HG02884 (cell line): ENCODE measurements at regions not wholly inside any gene's neighbourhood (a gene's known extent, or its start where the extent isn't known, plus 50 kb on each side); places are given as distances from the start of the nearest gene placed in this dataset.

Experiments used
- ATAC-seq: cut with Tn5 transposase; IDR thresholded peaks from one replicate; pipeline ENCODE4 v1.9.1; 2021; ENCODE audit warnings: mild to moderate bottlenecking, moderate library complexity; ENCODE audit not compliant: unreplicated experiment

DNA sequence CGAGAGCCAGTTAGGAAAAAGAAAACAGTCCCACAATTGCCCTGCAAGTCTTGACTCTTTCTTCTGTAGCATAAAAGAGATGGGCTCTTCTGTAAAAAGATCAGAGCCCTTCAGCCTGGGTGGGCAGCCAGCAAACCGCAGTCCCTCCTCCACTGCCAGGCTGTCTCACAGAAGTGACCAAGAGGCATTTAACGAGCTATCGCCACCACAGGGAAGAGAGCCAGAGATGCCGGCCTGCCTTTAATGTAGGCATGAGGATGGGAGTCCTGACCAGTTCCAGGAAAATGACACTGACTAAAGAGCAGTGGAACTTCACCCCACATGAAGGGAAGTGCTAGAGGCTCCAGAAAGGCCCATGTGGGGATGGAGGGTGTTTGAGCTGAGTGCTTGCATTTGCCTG, 264.6 kb downstream of the NDUFS4 start:
- ATAC-seq, result no peak

DNA sequence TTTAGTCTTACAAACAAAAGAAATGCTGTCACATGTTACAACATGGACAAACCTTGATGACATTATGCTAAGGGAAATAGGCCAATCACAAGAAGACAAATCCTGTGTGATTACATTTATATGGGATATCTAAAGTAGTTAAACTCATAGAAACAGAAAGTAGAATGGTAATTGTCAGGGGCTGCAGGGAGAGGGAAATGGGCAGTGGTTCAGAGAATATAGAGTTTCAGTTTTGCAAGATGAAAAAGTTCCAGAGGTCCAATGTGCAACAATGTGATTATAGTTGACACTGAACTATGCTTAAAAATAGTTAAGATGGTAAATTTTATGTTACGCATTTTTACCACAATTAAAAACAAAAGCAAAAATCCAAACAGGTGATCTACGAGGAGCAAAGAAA, 265.5 kb downstream of the NDUFS4 start:
- ATAC-seq, result no peak

DNA sequence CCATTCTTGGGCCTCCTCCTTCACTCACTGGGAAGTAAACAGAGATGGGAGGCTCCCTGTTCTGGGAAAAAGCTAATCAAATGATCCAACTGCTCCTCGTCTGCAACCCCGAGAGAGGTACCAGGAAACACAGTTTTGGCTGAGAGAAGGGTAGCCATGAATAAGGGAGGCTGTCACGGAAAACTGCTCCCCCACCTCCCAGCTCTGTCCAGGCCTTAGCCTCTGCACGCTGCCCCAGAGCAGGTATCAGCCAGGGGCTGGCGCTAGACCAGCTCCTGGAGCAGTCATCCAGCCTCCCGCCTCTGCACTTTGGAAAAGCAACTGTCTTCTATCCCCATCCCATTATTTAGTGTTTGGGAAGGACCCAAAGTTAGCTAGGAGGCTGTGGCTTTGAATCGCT, 266.1 kb downstream of the NDUFS4 start:
- ATAC-seq, result no peak

DNA sequence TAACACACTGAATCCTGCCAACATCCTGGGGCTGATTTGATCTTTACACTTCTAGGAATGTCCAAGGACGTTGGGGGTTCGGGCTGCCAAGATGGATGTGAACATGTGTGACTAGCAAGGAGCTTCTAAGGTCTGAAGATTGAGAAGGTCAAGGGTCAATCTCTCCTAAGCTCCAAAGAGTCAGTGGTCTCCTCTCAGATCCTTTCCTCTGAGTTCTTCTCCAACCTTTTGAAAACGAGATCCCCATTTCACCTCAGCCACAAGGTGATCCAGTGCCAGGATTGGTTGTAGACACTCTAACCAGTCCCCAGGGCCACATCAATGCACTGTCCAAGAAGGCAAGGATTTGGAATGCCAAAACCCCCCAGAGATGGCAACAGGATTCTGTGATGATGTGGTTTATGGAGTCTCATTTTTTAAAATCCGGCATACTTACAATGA, 266.8 kb downstream of the NDUFS4 start:
- no peak for ATAC-seq

DNA sequence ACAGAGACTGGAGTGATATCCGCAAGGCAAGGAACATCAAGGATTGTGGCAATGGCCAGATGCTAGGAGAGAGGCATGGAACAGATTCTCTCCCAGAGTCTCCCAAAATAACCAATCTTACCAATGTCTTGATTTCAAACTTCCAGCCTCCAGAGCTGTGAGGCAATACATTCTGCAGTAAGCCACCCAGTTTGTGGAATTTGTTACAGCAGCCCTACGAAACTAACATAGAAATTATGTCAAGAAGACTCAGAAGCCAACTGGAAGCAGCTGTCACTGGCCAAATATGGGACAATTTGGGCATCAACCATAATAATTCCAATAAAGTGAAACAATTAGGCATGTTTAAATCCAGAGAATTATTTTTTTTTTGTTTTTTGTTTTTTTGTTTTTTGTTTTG, 271.1 kb downstream of the NDUFS4 start:
- no peak for ATAC-seq
